GM18873 (cell line): ENCODE measurements at regions not wholly inside any gene's neighbourhood (a gene's known extent, or its start where the extent isn't known, plus 50 kb on each side); places are given as distances from the start of the nearest gene placed in this dataset.
"Not testable (repeated sequence)": the region's sequence is repeated elsewhere in the genome, so short reads cannot be mapped to it uniquely, and the experiment has no call there.

ENCODE experiments used
- ATAC-seq: cut with Tn5 transposase; IDR thresholded peaks from one replicate; pipeline ENCODE4 v1.9.1; 2021; ENCODE audit warnings: mild to moderate bottlenecking, moderate library complexity, moderate number of reproducible peaks; ENCODE audit not compliant: unreplicated experiment, low FRiP score

DNA sequence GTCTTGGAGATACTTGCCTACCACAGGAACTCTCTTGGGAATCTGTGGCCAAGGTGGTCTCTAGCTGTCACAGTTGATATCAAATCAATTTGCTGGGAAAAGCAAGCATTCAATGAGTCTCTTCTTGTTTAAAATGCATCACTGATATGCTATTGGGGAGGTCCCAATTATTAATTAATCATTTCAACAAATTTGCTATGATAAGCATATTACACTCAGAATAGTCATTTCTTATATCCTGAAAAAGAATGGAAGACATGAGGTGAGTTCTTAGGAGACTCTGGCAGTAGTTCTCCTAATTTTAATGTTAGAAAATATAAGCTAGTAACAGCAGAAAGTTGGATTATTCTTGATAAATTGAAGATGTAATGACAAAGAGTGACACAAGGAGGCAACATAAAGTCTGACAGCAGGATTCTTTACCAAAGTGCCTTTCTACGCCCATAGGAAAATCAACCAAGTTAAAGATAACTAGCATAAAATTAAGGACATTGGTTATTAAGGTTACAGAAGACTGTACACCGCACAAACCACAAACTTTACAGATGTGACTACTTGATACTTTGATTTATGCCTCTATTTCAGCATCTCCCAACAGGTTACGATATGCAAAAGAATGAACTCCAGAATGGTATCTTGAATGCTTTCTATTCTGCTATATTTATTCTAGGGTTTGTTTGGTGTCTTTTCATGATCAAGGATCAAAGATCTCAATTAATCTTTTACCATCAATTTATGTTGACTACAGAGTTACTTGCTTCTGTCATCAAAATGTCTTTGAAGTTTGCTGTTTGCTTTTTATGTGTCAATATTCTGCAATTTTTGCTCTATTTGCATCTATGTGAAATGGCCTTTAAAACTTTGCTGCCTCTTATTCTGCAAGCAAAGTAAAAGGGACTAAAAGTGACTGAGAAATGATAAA lies 349.6 kb upstream of the CLEC14A start:
- ATAC-seq: no peak

GRCh38 chr14:38600572-38600971 lies 344.7 kb upstream of the CLEC14A start:
- ATAC-seq: not testable (repeated sequence)

GRCh38 chr14:38593476-38593875 lies 337.6 kb upstream of the CLEC14A start:
- ATAC-seq: no peak

GRCh38 chr14:38592764-38593442 lies 337.0 kb upstream of the CLEC14A start:
- no peak for ATAC-seq

DNA sequence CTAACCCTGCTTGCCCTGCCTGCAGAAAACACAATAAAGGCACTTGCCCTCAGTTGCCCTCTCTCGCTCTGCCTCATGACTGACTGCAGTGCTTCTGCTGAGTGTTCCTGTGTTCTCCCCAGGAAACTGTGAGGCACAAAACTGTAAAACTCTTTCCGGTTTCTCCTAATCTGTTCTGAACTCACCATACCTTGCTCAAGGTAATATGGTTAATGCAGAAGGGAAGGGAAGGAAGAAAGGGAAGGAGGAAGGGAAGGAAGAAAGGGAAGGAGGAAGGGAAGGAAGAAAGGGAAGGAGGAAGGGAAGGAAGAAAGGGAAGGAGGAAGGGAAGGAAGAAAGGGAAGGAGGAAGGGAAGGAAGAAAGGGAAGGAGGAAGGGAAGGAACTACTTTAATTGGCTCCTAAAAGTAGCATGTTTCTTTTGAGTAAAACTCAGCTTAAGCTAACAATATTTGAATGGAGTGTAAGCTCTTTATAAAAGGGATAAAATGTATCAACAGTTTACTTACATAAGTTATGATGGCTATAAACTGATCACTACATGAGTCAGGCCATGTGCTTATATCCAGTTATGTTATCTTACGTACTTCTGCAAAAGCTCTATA lies 334.0 kb upstream of the CLEC14A start:
- ATAC-seq: no peak

DNA sequence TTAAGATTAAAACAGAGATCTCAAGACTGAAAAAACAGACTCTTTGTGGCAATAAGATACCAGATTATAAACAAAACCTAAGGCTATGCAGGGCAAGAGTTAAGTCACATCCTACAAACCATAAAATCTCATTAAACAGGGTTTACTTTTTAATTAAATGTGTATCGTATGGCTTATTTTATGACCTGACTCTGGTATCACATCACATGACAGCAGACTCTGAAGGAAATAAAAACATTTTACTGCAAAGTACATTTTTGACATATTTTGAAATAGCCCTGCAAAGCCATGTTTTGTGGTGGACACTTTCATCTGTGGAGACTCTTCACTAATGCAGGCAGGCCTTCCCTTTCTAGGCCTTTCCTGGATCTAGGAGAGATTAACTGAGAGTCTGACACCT lies 327.6 kb upstream of the CLEC14A start:
- ATAC-seq: no peak

- ATAC-seq: no peak
Measured at GRCh38 chr14:38578278-38578681, 322.4 kb upstream of the CLEC14A start.

GRCh38 chr14:38567703-38568102 lies 311.8 kb upstream of the CLEC14A start:
- ATAC-seq: no peak

GRCh38 chr14:38561657-38562056 lies 305.8 kb upstream of the CLEC14A start:
- ATAC-seq: no peak

DNA sequence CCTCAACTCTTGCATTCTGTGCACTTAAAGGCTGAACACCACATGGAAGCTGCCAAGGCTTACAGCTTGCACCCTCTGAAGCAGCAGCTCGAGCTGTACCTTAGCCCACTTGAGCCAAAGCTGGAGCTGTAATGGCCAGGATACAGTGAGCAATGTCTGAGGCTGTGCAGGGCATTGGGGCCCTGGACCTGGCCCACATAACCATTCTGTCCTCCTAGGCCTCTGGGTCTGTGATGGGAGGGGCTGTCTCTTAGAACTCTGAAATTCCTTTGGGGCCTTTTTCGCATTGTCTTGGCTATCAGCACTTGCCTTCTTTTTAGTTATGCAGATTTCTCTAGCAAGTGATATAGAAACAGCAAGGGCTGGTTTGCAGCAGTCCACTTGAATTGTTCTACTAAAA lies 303.8 kb upstream of the CLEC14A start:
- ATAC-seq: no peak

DNA sequence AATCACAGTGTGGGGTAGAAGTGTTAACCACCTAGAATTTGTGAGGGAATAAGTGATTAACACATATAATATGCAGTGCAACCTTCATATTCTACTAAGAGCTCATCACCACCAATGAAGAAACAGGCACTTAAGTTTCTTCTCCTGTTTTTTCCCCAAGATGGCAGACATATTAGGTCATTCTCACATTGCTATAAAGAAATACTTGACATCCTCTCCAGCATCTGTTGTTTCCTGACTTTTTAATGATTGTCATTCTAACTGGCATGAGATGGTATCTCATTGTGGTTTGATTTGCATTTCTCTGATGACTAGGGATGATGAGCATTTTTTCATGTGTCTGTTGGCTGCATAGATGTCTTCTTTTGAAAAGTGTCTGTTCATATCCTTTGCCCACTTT lies 301.5 kb upstream of the CLEC14A start:
- not testable (repeated sequence) for ATAC-seq

GRCh38 chr14:38556252-38556651 lies 300.4 kb upstream of the CLEC14A start:
- no peak for ATAC-seq

DNA sequence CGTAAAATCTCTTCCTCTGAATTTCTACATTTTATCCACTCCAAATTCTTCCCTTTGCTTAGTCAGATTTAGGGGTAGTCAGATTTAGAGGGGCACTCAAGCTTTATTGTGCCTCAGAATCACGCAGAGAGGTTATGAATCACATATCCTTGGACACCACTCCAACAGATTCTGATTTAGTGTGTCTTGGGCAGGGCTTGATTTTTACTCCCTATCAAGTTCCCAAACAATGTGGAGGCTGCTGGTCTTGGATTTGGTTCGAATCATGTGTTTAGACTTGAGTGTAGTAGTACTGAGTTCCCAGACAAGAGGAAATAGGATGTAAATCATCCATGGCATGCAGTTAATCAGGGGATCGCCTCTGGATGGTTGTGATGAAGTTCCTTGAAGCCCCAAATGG lies 298.1 kb upstream of the CLEC14A start:
- ATAC-seq: no peak

- no peak for ATAC-seq
Measured at GRCh38 chr14:38553586-38553985, 297.7 kb upstream of the CLEC14A start.

DNA sequence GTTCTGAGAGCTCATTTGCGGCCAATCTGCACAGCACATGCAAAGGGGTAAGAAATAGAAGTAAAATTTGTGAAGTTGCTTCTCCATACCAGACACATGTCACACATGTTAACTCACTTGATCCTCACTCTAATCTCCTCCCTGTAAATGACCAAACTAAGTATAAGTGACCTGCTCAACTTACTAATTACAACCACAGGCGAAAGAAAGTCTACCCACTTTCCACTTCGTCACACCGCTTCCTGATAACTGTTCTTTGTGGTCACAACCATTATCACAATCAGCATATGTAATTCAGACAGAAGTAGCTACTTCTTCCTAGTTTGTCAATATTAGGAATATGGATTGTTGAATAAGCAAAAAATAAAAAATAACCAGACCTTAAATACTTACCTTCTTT lies 293.7 kb upstream of the CLEC14A start:
- no peak for ATAC-seq

DNA sequence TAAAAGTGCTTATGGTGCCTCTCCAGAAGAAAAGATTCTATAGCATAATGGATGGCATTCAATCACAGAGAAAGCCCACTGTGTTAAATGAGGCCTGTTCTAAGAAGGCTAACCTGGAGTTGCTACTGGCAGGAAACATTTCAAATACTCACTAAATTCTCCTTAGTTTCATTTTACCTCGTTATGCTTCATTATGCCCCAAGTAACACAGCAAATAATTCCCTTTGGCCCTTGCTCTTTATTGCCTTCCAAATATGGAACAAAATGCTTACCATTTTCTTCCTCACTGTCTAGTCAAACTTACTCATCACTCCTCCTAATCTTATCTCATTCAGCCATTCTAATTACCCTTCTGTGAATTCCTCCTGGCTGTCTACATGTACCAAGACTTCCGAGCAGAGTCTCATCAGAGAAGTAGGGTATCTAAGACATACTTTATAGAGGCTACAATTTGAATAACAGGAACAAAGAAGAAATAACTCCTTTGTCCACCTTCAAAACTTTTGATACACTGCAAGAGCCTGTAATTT lies 292.1 kb upstream of the CLEC14A start:
- no peak for ATAC-seq

DNA sequence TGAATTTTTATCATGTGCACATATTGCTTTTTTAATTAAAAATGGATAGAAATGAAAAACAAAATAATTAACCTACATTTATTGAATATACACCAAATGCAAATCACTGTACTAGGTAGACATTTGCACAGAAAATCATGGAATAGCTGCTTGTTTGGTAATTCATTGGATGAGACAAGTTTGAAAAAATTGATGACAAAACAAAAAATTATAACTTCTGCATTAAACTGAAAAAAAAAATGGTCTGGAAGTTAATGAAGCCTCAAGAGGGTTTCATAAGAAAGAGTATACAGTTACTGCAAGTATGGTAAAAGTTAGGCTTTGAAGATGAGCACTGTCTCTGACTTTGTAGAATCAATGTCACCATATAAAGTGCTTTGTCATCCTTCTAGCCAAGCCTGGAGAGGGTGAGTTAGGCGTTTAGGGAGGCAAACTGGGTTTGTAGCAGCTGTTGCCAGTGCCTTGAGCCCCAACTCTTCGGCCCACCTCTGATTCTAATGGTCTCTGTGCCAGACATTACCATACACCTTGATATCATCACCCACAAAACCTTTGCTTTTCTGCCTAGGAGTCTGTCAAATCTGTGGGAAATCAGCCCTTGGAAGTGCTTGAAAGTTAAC lies 291.1 kb upstream of the CLEC14A start:
- no peak for ATAC-seq

DNA sequence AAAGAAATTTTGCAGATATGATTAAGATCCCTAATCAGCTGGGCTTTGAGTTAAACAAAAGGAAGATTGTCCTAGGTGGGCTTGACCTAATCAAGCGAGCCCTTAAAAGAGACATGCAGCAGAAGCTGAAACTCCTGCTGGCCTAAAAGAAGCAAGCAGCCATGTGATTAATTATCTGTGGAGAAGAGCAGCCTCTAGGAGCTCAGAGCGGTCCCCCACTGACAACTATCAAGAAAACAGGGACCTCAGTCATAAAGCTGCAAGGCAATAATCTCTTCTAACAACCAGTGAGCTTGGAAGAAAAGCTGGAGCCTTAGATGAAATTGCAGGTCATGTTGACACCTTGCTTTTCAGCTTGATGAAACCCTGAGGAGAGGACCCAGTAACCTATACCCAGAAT lies 288.9 kb upstream of the CLEC14A start:
- no peak for ATAC-seq

DNA sequence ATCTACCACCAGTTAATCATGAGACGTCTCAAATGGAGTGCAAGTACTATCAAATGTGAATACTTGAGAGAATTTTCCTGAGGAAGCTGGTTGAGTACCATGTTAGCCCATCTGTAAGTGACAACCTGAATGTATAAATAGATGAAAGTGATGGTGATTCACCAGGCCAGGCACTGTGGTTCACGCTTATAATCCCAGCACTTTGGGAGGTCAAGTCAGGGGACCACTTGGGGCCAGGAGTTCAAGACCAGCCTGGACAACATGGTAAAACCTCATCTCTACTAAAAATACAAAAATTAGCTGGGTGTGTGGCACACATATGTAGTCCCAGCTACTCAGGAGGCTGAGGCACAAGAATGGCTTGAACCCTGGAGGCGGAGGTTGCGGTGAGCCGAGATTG lies 288.0 kb upstream of the CLEC14A start:
- ATAC-seq: not testable (repeated sequence)

DNA sequence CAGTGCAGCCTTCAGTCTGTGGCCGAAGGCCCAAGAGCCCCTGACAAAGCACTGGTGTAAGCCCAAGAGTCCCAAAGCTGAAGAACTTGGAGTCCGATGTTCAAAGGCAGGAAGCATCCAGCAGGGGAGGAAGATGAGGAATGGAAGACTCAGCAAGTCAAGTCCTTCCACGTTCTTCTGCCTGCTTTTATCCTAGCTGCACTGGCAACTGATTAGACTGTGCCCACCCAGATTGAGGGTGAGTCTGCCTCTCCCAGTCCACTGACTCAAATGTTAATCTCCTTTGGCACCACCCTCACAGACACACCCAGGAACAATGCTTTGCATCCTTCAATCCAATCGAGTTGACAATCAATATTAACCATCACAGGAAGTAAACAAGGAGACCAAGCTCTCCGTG lies 282.2 kb upstream of the CLEC14A start:
- not testable (repeated sequence) for ATAC-seq
